ENCODE measurements at regions not wholly inside any gene's neighbourhood (a gene's known extent, or its start where the extent isn't known, plus 50 kb on each side); places are given as distances from the start of the nearest gene placed in this dataset.

DNA sequence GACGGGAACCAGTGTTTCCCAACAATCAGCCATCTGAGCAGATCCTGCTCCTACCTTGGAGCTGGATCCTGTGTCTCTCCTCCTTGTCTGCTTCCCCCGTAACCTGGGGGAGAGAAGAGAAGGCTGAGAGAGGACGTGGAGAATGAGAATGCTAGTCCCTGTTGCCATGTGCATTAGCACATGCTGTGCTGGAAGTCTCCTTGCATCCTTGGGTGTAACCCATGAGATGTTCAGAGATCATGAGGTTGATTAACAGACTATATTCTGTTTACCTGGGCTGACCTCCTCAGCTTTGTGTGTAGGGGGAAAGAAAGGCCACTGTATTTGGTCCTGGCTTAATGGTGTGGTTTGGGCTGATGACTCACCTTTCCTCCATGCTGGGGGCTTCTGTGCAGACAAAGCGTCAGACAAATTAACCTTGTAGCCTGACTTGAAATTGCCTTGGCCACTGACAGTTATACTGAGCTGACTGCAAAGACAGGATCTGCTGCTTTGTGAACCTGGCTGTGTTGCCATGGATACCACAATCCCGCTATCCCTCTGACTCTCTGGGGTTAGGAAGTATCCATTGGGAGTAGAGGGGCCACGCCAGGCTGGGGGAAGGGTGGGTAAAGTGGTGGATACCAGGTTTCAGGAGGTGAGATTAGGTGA lies 243.7 kb upstream of the CHD6 start:
- WGBS, 2 experiments (ENCODE audit: extremely low coverage in 1 of 2, insufficient coverage in 1 of 2, insufficient read length in 1 of 2, insufficient replicate concordance in 2 of 2, low coverage in 1 of 2, low lambda C conversion rate in 2 of 2, missing lambda C conversion rate in 1 of 2): 76% methylated on average over 6 of the region's 6 CpGs; no CpG with 5 or more reads in 1 of the 2 experiments
- H4K20me1 ChIP-seq (replicated peaks in 1 of 2; ENCODE audit: control insufficient read depth in 1 of 2, insufficient read depth in 2 of 2, low read length in 2 of 2): no peaks in the 10 kb centered on the region
- TF ChIP-seq NRF1 (IDR thresholded peaks at IDR 0.05; ENCODE audit: low read depth, low read length) (no peak), RXRA (IDR thresholded peaks at IDR 0.05; ENCODE audit: insufficient read depth, low read depth, low read length) (no peak), EZH2 (IDR thresholded peaks at IDR 0.05; ENCODE audit: low read depth, low read length, severe bottlenecking) (no peak), HDAC6 (IDR thresholded peaks at IDR 0.05; ENCODE audit: low read depth, low read length) (no peak), CEBPB (IDR thresholded peaks at IDR 0.05; ENCODE audit: low read depth, low read length) (no peak), JUN (IDR thresholded peaks at IDR 0.05; ENCODE audit: low read depth, low read length) (no peak), CBX5 (IDR thresholded peaks at IDR 0.05; ENCODE audit: low read depth, low read length) (no peak), PHF8 (conservative IDR thresholded peaks at IDR 0.05; ENCODE audit: low read depth, low read length) (no peak)
- TF ChIP-seq, protein P1, sequence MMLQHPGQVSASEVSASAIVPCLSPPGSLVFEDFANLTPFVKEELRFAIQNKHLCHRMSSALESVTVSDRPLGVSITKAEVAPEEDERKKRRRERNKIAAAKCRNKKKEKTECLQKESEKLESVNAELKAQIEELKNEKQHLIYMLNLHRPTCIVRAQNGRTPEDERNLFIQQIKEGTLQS (IDR thresholded peaks at IDR 0.05; ENCODE audit: insufficient read depth, low read depth, low read length): no peak
- TF ChIP-seq, protein P2, sequence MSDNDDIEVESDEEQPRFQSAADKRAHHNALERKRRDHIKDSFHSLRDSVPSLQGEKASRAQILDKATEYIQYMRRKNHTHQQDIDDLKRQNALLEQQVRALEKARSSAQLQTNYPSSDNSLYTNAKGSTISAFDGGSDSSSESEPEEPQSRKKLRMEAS (IDR thresholded peaks at IDR 0.05): no peak
- peak in 1 of 2 experiments; percentile 52 for DNase-seq (ENCODE audit: low read depth in 1 of 2, low spot score in 2 of 2)
- H3K4me3 ChIP-seq (ENCODE audit: extremely low read depth in 1 of 4, insufficient read depth in 2 of 4, low read depth in 3 of 4, low read length in 4 of 4): no peak overlapping the region
- H3K18ac ChIP-seq (ENCODE audit: extremely low read depth, low read length): no peak overlapping the region
- no peak overlapping the region for H3K9ac ChIP-seq (replicated peaks in 1 of 4; ENCODE audit: extremely low read depth in 1 of 4, low read depth in 3 of 4, low read length in 3 of 4)
- no peaks in the 10 kb centered on the region for H3K36me3 ChIP-seq (ENCODE audit: control insufficient read depth in 2 of 4, insufficient read depth in 4 of 4, low read length in 3 of 4)
- H2BK15ac ChIP-seq (ENCODE audit: low read length): 0 out of 2 replicates have a peak overlapping the region, but pooled peaks have one; percentile 25
- FAIRE-seq: no peak
- no peak overlapping the region for H3K14ac ChIP-seq (ENCODE audit: insufficient read length)
- no peak overlapping the region for H3K4ac ChIP-seq (replicated peaks; ENCODE audit: insufficient read length, low read depth, low read length)
- H4K91ac ChIP-seq (replicated peaks; ENCODE audit: insufficient read length, low read length): no peak overlapping the region
- peaks cover 0 to 4% (median 2%) of the 10 kb centered on the region in 4 experiments; a peak in 2 of 7 replicates for H3K4me1 ChIP-seq (replicated peaks in 1 of 4; ENCODE audit: control insufficient read depth in 3 of 4, insufficient read depth in 4 of 4, low read length in 3 of 4)
- no peak overlapping the region for H3K27ac ChIP-seq (ENCODE audit: low read depth, low read length)
- H3K56ac ChIP-seq (replicated peaks; ENCODE audit: insufficient read length, low read depth, low read length): no peak overlapping the region
- no peaks in the 10 kb centered on the region for H3K79me1 ChIP-seq (ENCODE audit: low read depth, low read length)
- H2BK20ac ChIP-seq (ENCODE audit: low read length): peak overlapping the region; percentile 74; the same call in 1 of the 2 replicates
- H2BK5ac ChIP-seq (ENCODE audit: low read depth, low read length): no peak overlapping the region
- H2AK5ac ChIP-seq (ENCODE audit: low read depth, low read length): no peak overlapping the region
- H3K23me2 ChIP-seq (ENCODE audit: low read depth, low read length): no peaks in the 10 kb centered on the region
- H2BK12ac ChIP-seq (ENCODE audit: low read depth, low read length): no peak overlapping the region; the same call in 1 of the 2 replicates
- H3K9me3 ChIP-seq (ENCODE audit: insufficient read depth in 2 of 2, low read depth in 1 of 2, low read length in 1 of 2): peaks cover 0 to 9% of the 10 kb centered on the region in 2 experiments; a peak in 2 of 4 replicates
- no peak overlapping the region for H3K4me2 ChIP-seq (ENCODE audit: insufficient read depth in 1 of 2, low read depth in 2 of 2, low read length in 2 of 2)
- no peaks in the 10 kb centered on the region for H3K27me3 ChIP-seq (replicated peaks in 1 of 4; ENCODE audit: control insufficient read depth in 3 of 4, extremely low read depth in 1 of 4, insufficient read depth in 3 of 4, low read length in 3 of 4)
- no peak overlapping the region for H4K8ac ChIP-seq (ENCODE audit: extremely low read depth, insufficient read depth, low read length)
- no peaks in the 10 kb centered on the region for H3K79me2 ChIP-seq (ENCODE audit: control insufficient read depth in 1 of 2, insufficient read depth in 2 of 2, low read length in 2 of 2)
- no peak overlapping the region for H3K23ac ChIP-seq (ENCODE audit: insufficient read length)
- CTCF ChIA-PET (ENCODE audit: partially characterized antibody): interaction anchor here (0.6 to 1.5 kb wide), 4 partner anchors 13 to 164 kb away, joined by 3 to 4 read pairs (median 3); no protein-coding TSS in a partner anchor
- H2AFZ ChIP-seq (ENCODE audit: low read length): no peak overlapping the region
- POLR2A ChIA-PET (ENCODE audit: partially characterized antibody): no interaction called here
- no peak overlapping the region for H4K5ac ChIP-seq (ENCODE audit: insufficient read length, low read depth, low read length)
- H2BK120ac ChIP-seq (replicated peaks; ENCODE audit: low read depth, low read length): no peak overlapping the region

Data from H1 (cell line).